GM12865 (cell line): ENCODE measurements at regions not wholly inside any gene's neighbourhood (a gene's known extent, or its start where the extent isn't known, plus 50 kb on each side); places are given as distances from the start of the nearest gene placed in this dataset.

Source experiments
- DNase-seq: peaks from one replicate; pipeline ENCODE4 v3.0.0; 2010; ENCODE audit warnings: low read depth
- H3K4me3 ChIP-seq: 2 replicates; pipeline ENCODE4 v1.5.1; 2011; ENCODE audit warnings: mild to moderate bottlenecking, low read depth, low read length, control low read depth
- TF ChIP-seq, protein P1 (sequence below): IDR thresholded peaks from 2 replicates; pipeline ENCODE4 v1.5.1; 2011; ENCODE audit warnings: low read length, control low read depth, low read depth, inconsistent platforms; ENCODE audit not compliant: insufficient read depth; ENCODE audit errors: missing control alignments

DNA sequence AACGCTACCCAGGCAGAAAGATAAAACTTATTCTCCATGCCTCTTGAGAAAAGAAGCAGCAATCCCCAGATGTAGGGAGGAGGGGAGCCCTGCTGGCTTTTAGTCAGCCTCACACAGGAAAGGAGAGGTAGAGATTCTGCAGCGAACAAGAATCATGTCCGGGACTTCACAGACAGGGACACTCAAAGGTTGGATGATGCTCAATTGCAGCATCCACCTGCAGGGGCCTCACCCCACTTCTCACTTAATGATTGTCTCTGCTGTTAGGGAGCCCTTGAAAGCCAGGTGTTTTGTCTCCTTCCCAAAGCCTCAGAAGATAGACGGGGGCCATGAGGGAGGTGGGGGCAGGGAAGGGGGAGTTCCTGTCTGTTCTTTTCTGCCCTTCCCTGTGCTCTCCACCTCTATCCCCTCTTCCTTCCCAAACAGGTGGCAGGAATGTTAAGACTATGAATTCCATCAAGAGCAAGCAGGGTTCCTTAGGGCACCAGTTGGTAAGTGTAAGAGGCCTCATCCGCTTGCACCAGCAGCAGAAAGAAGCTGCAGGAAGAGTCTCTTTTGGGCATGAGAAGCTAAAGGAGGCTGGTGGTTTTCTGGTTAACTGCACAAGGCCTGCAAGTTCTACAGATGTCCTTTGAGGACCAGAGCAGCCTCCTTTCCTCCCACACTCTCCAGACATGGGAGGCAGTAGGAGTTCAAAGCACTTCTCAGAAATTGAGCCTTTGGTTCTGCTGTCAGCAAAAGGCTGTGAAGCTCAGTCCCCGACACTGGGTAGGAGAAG, 154.7 kb upstream of the TNP1 start:
- DNase-seq, result no peak
- TF ChIP-seq, protein P1, sequence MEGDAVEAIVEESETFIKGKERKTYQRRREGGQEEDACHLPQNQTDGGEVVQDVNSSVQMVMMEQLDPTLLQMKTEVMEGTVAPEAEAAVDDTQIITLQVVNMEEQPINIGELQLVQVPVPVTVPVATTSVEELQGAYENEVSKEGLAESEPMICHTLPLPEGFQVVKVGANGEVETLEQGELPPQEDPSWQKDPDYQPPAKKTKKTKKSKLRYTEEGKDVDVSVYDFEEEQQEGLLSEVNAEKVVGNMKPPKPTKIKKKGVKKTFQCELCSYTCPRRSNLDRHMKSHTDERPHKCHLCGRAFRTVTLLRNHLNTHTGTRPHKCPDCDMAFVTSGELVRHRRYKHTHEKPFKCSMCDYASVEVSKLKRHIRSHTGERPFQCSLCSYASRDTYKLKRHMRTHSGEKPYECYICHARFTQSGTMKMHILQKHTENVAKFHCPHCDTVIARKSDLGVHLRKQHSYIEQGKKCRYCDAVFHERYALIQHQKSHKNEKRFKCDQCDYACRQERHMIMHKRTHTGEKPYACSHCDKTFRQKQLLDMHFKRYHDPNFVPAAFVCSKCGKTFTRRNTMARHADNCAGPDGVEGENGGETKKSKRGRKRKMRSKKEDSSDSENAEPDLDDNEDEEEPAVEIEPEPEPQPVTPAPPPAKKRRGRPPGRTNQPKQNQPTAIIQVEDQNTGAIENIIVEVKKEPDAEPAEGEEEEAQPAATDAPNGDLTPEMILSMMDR, result no peak

DNA sequence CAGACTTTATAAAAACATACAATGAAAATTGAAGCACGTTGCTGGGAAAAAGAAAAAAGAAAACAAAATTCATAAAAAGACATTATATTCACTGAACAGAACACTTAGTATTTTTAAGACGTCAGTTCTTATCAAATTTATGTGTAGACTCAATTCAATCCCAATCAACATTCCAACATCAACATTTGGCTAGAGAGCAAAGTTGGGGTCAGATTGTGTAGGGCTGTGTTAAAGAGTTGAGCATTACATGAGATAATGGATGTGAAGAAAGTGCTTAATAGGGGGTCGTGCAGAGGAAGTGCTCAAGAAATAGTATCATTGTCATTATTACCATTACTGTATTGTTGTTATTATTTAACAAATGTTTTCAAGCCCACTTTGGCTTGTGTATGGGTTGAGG, 154.1 kb upstream of the TNP1 start:
- TF ChIP-seq, protein P1, result no peak
- H3K4me3 ChIP-seq, result no peak overlapping the region
- no peak for DNase-seq

More for the DNA sequence above, 154.7 kb upstream of the TNP1 start:
- H3K4me3 ChIP-seq, result no peak overlapping the region

DNA sequence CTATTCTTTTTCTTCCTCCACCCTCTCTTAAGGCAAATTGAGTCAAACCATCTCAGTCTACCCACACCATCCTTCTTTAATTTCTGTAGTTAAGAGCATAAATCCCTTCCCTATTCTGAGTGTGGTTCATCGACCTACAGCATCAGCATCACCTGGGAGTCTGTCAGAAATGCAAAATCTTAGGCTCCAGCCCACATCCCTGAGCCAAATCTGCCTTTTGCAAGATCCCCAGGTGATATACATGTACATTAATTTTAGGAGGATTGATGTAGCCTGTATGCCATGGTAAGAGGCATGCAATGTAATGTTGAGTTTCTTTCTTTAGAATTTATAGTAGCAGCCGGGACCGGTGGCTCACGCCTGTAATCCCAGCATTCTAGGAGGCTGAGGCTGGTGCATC, 151.7 kb upstream of the TNP1 start:
- DNase-seq, result no peak
- TF ChIP-seq, protein P1, result no peak
- H3K4me3 ChIP-seq, result no peak overlapping the region

DNA sequence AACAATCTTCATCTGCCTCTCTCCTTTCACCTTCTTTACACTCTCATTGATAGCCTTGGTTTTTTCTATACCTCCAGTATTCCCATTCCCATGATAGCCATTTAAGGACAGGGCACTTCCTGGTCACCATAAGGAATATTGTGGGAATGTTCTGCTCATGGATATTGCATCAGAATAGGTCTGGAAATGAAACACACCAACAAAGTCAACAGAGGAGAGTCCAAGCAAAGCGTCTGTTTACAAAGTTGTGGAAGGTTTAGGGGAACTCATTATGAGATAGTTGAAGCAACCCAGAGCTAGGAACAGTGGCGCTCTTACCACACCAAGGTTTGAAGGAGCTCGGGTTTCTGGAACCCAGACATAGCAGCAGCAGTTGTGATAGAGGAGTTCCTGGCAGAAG, 150.3 kb upstream of the TNP1 start:
- TF ChIP-seq, protein P1, result no peak
- DNase-seq, result no peak
- H3K4me3 ChIP-seq, result no peak overlapping the region

DNA sequence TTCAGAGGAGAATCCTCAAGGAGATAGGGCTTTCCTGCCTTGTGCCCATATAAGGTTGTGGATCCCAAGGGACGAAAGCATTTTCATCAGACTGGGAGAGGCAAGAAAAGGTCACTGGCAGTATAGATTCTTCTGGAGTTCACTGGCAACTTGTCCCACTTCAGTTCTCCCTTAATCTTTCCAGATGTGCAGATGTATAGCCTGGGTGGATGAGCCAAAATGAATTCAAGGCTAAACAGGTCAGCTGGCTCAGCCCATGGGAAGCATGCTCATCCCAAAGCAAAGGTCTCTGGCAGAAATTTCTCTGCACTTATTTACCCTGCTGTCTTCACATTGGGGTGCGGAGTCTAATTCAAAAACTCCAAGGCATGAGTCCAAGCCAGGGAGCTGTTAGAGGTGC, 148.9 kb upstream of the TNP1 start:
- no peak overlapping the region for H3K4me3 ChIP-seq
- no peak for DNase-seq
- TF ChIP-seq, protein P1, result no peak

DNA sequence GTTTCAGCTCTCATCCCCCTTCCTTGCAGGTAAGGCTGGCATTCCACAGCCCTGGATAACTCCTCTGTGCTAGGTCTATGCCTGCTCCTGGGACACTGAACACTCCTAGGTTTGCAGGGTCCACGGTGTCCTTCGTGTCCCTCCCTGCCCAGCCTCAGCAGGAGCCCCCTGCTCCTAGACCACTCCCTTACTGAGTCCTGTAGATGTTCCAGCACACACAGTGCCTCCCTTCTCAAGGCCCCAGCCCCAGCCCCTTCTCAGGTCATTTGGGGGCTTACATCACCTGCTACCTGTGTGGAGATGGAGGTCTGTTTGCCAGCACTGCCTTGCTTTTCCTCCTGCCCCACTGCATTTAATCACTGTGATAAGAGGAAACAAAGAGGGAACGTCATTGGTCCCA, 146.4 kb upstream of the TNP1 start:
- TF ChIP-seq, protein P1, result no peak
- DNase-seq, result no peak
- H3K4me3 ChIP-seq, result no peak overlapping the region

DNA sequence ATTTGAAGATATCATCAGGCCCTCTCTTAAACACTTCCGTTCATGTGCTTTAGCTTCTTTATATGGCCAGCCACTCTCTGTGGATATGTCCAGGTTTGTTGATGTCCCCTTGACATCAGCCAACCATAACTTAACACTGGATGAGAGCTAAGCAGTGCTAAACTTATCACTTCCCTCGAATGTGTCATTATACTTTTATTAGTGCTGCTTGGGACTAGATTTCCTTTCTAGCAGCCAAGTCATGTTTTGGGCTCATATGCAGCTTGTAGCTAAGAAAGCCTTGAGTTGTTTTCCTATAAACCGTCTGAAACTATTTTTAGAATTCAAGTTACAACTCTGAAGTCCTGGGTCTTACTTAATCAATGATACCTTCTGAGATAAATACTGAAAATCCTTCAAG, 144.8 kb upstream of the TNP1 start:
- H3K4me3 ChIP-seq, result no peak overlapping the region
- TF ChIP-seq, protein P1, result no peak
- DNase-seq, result no peak
